Calu3 (cell line): ENCODE measurements at regions not wholly inside any gene's neighbourhood (a gene's known extent, or its start where the extent isn't known, plus 50 kb on each side); places are given as distances from the start of the nearest gene placed in this dataset.

Experiments
- BruUV-seq: library from RNA; stranded (reverse); fragments of 400-500 nt; replicated peaks from 2 replicates; lab custom pipeline; 2021; lab: Mats Ljungman, UMichigan
- CTCF ChIA-PET: fragments of 300-600 bp; sonication (Branson Sonifier 250); formaldehyde crosslinking; loops from one replicate; lab custom pipeline; 2022; ENCODE audit warnings: antibody characterized with exemption; lab: Charles Lee
- DNase-seq: peaks from one replicate; pipeline ENCODE4 v3.0.0; 2022
- H3K27ac Mint-ChIP-seq: one replicate; pipeline ENCODE4 v1.8.0; 2022; ENCODE audit warnings: mixed read lengths; ENCODE audit not compliant: unreplicated experiment
- H3K27me3 Mint-ChIP-seq: one replicate; pipeline ENCODE4 v1.8.0; 2022; ENCODE audit warnings: mixed read lengths; ENCODE audit not compliant: unreplicated experiment
- H3K36me3 Mint-ChIP-seq: one replicate; pipeline ENCODE4 v1.8.0; 2022; ENCODE audit warnings: mild to moderate bottlenecking, moderate library complexity, mixed read lengths; ENCODE audit not compliant: insufficient read depth, unreplicated experiment
- H3K4me1 Mint-ChIP-seq: one replicate; pipeline ENCODE4 v1.8.0; 2022; ENCODE audit warnings: mild to moderate bottlenecking, low read depth, mixed read lengths; ENCODE audit not compliant: unreplicated experiment
- H3K4me3 Mint-ChIP-seq: one replicate; pipeline ENCODE4 v1.8.0; 2022; ENCODE audit warnings: mild to moderate bottlenecking, low read depth, moderate library complexity, mixed read lengths; ENCODE audit not compliant: unreplicated experiment
- H3K9me3 Mint-ChIP-seq: one replicate; pipeline ENCODE4 v1.8.0; 2022; ENCODE audit warnings: low read depth, mixed read lengths; ENCODE audit not compliant: unreplicated experiment
- intact Hi-C: fragments of 100-400 bp; cut with micrococcal nuclease; formaldehyde crosslinking; loops from one replicate; pipeline ENCODE4 v1.10.0; 2022; ENCODE audit not compliant: unreplicated experiment
- TF ChIP-seq, protein P1 (sequence below): fragments of 200-600 bp; IDR thresholded peaks from one replicate; pipeline ENCODE4 v1.8.0; 2022; ENCODE audit warnings: antibody characterized with exemption; ENCODE audit not compliant: unreplicated experiment

DNA sequence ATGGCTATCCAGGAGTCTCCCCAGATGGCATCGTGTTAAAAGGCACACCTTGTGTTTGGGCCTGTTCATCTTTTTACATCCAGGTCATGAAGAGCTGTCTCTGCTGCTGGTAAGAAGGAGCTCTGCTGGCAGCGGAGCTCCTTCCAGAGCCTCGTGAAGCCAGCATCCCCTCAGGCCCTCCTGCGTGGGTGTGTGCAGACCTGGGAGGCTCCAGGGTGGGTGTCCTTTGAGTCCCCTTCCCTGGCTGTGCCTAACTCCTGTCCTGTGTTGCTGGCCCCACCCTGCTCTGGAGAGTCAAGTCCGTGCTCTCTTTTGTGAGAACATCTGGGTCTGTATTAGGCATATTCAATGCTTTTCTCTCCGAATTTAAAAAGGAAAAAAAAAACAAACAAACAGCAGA lies 149.6 kb upstream of the IRX2 start:
- CTCF ChIA-PET, result no interaction called here
- no TSS peak for BruUV-seq
- DNase-seq, result no peak

DNA sequence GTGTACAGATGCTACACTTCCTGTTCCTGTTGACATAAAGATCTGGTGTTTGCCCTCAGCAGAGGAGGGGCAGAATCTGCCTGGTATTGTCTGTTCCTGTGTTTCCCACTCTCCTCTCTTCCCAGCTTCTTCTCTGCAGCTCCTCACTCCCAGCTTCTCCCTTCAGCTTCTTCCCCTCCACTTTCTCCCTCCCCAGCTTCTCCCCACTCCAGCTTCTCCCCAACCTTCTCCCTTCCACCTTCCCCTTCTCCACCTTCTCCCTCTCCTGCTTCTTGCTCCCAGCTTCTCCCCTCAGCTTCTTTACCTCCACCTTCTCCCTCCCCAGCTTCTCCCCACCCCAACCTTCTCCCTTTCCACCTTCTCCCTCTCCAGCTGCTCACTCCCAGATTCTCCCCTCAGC lies 148.9 kb upstream of the IRX2 start:
- Mint-ChIP-seq H3K4me3 (no peak overlapping the region), H3K4me1 (no peaks in the 10 kb centered on the region), H3K27ac (no peak overlapping the region), H3K27me3 (no peaks in the 10 kb centered on the region), H3K36me3 (no peaks in the 10 kb centered on the region), H3K9me3 (peaks cover 10% of the 10 kb centered on the region)
- no peak for DNase-seq
- CTCF ChIA-PET, result no interaction called here
- intact Hi-C loops, result no loop called here
- TF ChIP-seq, protein P1, sequence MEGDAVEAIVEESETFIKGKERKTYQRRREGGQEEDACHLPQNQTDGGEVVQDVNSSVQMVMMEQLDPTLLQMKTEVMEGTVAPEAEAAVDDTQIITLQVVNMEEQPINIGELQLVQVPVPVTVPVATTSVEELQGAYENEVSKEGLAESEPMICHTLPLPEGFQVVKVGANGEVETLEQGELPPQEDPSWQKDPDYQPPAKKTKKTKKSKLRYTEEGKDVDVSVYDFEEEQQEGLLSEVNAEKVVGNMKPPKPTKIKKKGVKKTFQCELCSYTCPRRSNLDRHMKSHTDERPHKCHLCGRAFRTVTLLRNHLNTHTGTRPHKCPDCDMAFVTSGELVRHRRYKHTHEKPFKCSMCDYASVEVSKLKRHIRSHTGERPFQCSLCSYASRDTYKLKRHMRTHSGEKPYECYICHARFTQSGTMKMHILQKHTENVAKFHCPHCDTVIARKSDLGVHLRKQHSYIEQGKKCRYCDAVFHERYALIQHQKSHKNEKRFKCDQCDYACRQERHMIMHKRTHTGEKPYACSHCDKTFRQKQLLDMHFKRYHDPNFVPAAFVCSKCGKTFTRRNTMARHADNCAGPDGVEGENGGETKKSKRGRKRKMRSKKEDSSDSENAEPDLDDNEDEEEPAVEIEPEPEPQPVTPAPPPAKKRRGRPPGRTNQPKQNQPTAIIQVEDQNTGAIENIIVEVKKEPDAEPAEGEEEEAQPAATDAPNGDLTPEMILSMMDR, result no peak
- no TSS peak for BruUV-seq

More for the DNA sequence above, 149.6 kb upstream of the IRX2 start:
- H3K27me3 Mint-ChIP-seq, result no peaks in the 10 kb centered on the region
- H3K4me3 Mint-ChIP-seq, result no peak overlapping the region
- peaks cover 11% of the 10 kb centered on the region for H3K9me3 Mint-ChIP-seq
- no peaks in the 10 kb centered on the region for H3K4me1 Mint-ChIP-seq
- intact Hi-C loops, result no loop called here
- no peak overlapping the region for H3K27ac Mint-ChIP-seq
- H3K36me3 Mint-ChIP-seq, result no peaks in the 10 kb centered on the region
- TF ChIP-seq, protein P1, result no peak

DNA sequence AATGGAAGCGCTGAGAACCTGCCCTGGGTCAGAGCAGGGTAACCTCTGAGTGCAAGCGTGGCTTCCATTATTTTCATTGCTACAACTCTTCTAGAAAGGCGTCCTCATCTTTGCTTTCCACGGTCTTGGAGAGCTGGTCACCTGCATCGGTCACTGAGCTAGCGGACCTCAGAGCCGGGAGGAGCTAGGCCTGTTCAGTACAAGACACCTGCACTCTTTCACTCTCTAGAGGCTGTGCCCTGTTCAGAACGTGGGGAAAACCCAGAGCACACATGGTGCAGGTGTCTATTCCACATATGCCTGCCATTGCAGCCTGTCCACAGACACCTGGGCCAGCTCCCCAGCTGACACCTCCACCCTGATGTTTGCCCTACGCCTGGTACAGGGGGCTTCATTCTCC lies 147.8 kb upstream of the IRX2 start:
- no TSS peak for BruUV-seq
- CTCF ChIA-PET, result no interaction called here
- intact Hi-C loops, result no loop called here

DNA sequence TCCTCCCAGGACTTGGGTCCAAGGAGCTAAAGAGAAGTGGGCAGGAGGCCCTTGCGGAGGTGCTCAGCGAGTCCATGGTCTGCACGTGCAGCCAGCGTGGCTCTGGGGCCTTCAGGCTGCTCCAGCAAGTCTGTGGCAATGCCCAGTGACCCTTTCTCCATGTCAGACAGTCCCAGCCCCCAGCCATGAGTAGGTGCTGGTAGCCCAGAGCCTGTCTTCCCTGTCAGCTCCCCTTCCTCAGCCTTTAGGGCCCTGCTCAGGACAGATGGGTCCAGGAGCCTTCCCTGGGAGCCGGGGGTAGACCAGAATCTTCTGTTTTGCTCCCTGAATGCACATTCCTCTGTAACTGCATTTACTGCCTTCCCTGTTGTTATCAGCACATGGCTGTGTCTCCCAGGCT lies 147.2 kb upstream of the IRX2 start:
- no peaks in the 10 kb centered on the region for H3K36me3 Mint-ChIP-seq
- CTCF ChIA-PET, result no interaction called here
- no peaks in the 10 kb centered on the region for H3K27me3 Mint-ChIP-seq
- no peaks in the 10 kb centered on the region for H3K4me1 Mint-ChIP-seq
- no TSS peak for BruUV-seq
- no peak for DNase-seq
- peaks cover 12% of the 10 kb centered on the region for H3K9me3 Mint-ChIP-seq
- H3K4me3 Mint-ChIP-seq, result no peak overlapping the region
- no peak overlapping the region for H3K27ac Mint-ChIP-seq
- intact Hi-C loops, result no loop called here
- TF ChIP-seq, protein P1, result no peak

More for the DNA sequence above, 147.8 kb upstream of the IRX2 start:
- H3K27me3 Mint-ChIP-seq, result no peaks in the 10 kb centered on the region
- no peak overlapping the region for H3K4me3 Mint-ChIP-seq
- H3K4me1 Mint-ChIP-seq, result no peaks in the 10 kb centered on the region
- TF ChIP-seq, protein P1, result no peak
- no peaks in the 10 kb centered on the region for H3K36me3 Mint-ChIP-seq
- H3K9me3 Mint-ChIP-seq, result peaks cover 12% of the 10 kb centered on the region
- no peak for DNase-seq
- no peak overlapping the region for H3K27ac Mint-ChIP-seq
